ENCODE measurements at regions not wholly inside any gene's neighbourhood (a gene's known extent, or its start where the extent isn't known, plus 50 kb on each side); places are given as distances from the start of the nearest gene placed in this dataset.
"Not testable (repeated sequence)": the region's sequence is repeated elsewhere in the genome, so short reads cannot be mapped to it uniquely, and the experiment has no call there.

- H3K27ac ChIP-seq, result no peak overlapping the region
- TF ChIP-seq ZFX (IDR thresholded peaks at IDR 0.05; ENCODE audit: borderline replicate concordance), result no peak
- TF ChIP-seq, protein P1, sequence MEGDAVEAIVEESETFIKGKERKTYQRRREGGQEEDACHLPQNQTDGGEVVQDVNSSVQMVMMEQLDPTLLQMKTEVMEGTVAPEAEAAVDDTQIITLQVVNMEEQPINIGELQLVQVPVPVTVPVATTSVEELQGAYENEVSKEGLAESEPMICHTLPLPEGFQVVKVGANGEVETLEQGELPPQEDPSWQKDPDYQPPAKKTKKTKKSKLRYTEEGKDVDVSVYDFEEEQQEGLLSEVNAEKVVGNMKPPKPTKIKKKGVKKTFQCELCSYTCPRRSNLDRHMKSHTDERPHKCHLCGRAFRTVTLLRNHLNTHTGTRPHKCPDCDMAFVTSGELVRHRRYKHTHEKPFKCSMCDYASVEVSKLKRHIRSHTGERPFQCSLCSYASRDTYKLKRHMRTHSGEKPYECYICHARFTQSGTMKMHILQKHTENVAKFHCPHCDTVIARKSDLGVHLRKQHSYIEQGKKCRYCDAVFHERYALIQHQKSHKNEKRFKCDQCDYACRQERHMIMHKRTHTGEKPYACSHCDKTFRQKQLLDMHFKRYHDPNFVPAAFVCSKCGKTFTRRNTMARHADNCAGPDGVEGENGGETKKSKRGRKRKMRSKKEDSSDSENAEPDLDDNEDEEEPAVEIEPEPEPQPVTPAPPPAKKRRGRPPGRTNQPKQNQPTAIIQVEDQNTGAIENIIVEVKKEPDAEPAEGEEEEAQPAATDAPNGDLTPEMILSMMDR (IDR thresholded peaks at IDR 0.05), result peak; percentile 29
Measured at GRCh38 chr1:104120525-104120924, 370.8 kb downstream of the AMY1C start.

GRCh38 chr1:104121271-104121670 lies 371.6 kb downstream of the AMY1C start:
- TF ChIP-seq, protein P1 (IDR thresholded peaks at IDR 0.05), result no peak
- no peak for TF ChIP-seq ZFX (IDR thresholded peaks at IDR 0.05; ENCODE audit: borderline replicate concordance)

DNA sequence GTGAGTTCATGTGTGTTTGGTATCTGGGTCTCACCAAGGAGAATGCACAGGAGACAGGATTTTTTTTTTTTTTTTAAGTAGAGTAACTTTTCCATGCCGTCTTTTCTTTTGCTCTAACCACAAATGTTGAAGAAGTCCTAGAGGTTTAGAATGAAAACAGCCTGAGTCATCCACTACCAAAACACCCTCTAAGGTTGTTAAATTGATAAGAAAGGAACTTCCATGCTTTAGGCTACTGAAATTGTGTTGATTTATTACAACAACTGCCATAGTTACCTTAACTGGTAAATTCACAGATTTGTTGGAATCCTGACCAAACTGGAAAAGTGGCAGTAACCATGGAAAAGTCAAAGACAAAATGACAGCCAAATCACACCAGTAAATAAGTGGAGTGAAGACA lies 375.6 kb downstream of the AMY1C start:
- TF ChIP-seq ZFX (IDR thresholded peaks at IDR 0.05; ENCODE audit: borderline replicate concordance), result no peak
- TF ChIP-seq, protein P1 (IDR thresholded peaks at IDR 0.05), result no peak

More at GRCh38 chr1:104121271-104121670, 371.6 kb downstream of the AMY1C start:
- no peak overlapping the region for H3K27ac ChIP-seq

DNA sequence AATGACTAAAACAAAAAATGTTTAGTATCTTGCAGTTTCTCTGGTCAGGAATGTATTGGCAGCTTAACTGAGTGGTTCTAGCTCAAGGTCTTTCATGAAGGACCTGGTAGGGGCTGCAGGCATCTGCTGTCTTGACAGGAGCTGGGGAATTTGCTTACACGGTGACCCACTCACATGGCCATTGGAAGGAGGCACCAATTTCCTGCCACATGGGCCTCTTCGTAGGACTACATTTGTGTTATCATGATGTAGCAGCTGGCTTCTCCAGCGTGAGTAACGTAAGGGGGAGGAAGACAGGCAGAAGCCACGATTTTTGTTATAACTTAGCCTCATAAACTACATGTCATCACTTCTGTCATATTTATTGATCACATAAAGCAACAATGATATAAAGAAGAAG lies 376.3 kb downstream of the AMY1C start:
- H3K27ac ChIP-seq, result no peak overlapping the region
- TF ChIP-seq, protein P1 (IDR thresholded peaks at IDR 0.05), result no peak
- TF ChIP-seq ZFX (IDR thresholded peaks at IDR 0.05; ENCODE audit: borderline replicate concordance), result no peak

More for the DNA sequence above, 375.6 kb downstream of the AMY1C start:
- H3K27ac ChIP-seq, result no peak overlapping the region

DNA sequence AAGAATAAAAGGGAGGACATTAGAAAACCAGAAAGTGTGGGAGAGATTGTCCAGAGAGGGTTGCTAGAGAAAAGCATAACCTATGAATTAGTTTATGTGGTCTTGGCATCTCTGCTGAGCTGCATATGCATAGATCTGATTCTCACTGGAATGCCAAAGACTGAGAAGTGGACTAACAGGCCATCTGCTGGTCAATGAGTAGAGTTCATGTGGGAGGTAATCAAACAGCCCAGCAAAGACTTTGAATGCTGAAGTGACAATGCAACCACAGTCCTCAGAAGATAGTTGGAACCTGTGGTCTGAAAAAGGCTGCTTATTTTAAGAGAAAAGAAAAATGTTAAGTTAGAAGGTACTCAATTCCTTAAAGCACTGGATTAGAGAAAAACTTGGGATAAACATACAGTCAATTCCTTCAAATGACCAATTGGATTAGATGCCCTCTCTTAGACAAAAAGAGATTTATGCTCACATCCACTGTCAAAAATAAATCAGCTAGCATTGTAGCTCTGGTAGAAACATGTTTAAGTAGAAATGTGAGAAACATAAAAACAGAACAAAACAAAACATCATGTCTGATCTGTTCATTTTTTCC lies 382.8 kb downstream of the AMY1C start:
- no peak for TF ChIP-seq ZFX (IDR thresholded peaks at IDR 0.05; ENCODE audit: borderline replicate concordance)
- TF ChIP-seq, protein P1 (IDR thresholded peaks at IDR 0.05), result peak; percentile 79

GRCh38 chr1:104135036-104135435 lies 385.3 kb downstream of the AMY1C start:
- not testable (repeated sequence) for H3K27ac ChIP-seq

More for the DNA sequence above, 382.8 kb downstream of the AMY1C start:
- no peak overlapping the region for H3K27ac ChIP-seq

DNA sequence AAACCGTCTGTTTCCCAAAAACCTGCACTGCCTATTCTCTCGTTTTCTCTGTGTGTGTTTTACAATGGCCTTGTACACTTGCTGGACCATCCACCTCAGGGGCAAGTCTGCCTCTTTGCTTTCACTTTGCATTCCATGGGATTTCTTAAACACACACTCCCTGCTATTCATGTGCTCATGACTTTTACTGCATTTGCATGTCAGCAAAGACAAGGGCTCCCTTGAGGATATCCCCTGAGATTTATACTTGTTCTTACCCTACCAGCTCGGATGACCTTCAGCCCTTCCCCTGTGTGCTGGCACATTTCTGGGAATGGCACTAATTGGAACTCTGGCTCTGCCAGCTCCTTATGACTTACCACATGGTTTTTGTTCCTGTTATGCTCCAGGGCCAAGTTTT lies 386.9 kb downstream of the AMY1C start:
- TF ChIP-seq, protein P1 (IDR thresholded peaks at IDR 0.05), result no peak
- no peak for TF ChIP-seq ZFX (IDR thresholded peaks at IDR 0.05; ENCODE audit: borderline replicate concordance)
- no peak overlapping the region for H3K27ac ChIP-seq

- TF ChIP-seq ZFX (IDR thresholded peaks at IDR 0.05; ENCODE audit: borderline replicate concordance), result no peak
- TF ChIP-seq, protein P1 (IDR thresholded peaks at IDR 0.05), result no peak
- no peak overlapping the region for H3K27ac ChIP-seq
Measured at GRCh38 chr1:104156738-104157137, 407.0 kb downstream of the AMY1C start.
